Ectodermal cell (in vitro differentiated cells): ENCODE measurements at regions not wholly inside any gene's neighbourhood (a gene's known extent, or its start where the extent isn't known, plus 50 kb on each side); places are given as distances from the start of the nearest gene placed in this dataset.

Experiments used
- H3K27ac ChIP-seq: 2 replicates; pipeline ENCODE4 v1.7.0; 2013; ENCODE audit warnings: mild to moderate bottlenecking, low read depth, low read length; ENCODE audit not compliant: insufficient read depth, poor library complexity, severe bottlenecking
- H3K27me3 ChIP-seq: 2 replicates; pipeline ENCODE4 v1.7.0; 2013; ENCODE audit warnings: mild to moderate bottlenecking, low read length; ENCODE audit not compliant: insufficient read depth, control insufficient read depth, poor library complexity, severe bottlenecking
- H3K36me3 ChIP-seq: one replicate; pipeline ENCODE4 v1.7.0; 2013; ENCODE audit warnings: low read length; ENCODE audit not compliant: control insufficient read depth, insufficient read depth
- H3K4me1 ChIP-seq: one replicate; pipeline ENCODE4 v1.7.0; 2013; ENCODE audit warnings: low read length; ENCODE audit not compliant: control insufficient read depth, insufficient read depth
- H3K4me3 ChIP-seq: 2 replicates; pipeline ENCODE4 v1.7.0; 2013; ENCODE audit warnings: low read depth, low read length, control low read depth; ENCODE audit not compliant: insufficient read depth
- H3K9me3 ChIP-seq: 2 replicates; pipeline ENCODE4 v1.7.0; 2013; ENCODE audit warnings: mild to moderate bottlenecking, low read length, moderate library complexity; ENCODE audit not compliant: control insufficient read depth
- WGBS, 2 experiments: methylation state at CpG; one replicate each; pipeline ENCODE4 v1.1.7; 2013; ENCODE audit warnings: missing lambda C conversion rate in 2 of 2; 5-methylcytosine and 5-hydroxymethylcytosine counted together

- 2% methylated on average over 25 of the region's 25 CpGs for WGBS, 2 experiments
- no peak overlapping the region for H3K27ac ChIP-seq
- H3K4me3 ChIP-seq: peak overlapping the region; percentile 33
- H3K36me3 ChIP-seq: no peaks in the 10 kb centered on the region
- H3K4me1 ChIP-seq: peaks cover 13% of the 10 kb centered on the region
- H3K27me3 ChIP-seq: peaks cover 80% of the 10 kb centered on the region
- H3K9me3 ChIP-seq: no peaks in the 10 kb centered on the region
Measured at GRCh38 chr1:47708658-47709018, 270.8 kb downstream of the FOXD2 start.

- Histone ChIP-seq H3K4me3 (peak overlapping the region; percentile 33), H3K36me3 (no peaks in the 10 kb centered on the region), H3K9me3 (no peaks in the 10 kb centered on the region), H3K27ac (no peak overlapping the region), H3K4me1 (peaks cover 13% of the 10 kb centered on the region), H3K27me3 (peaks cover 86% of the 10 kb centered on the region)
- 0% methylated on average over 82 of the region's 82 CpGs for WGBS, 2 experiments
Measured at GRCh38 chr1:47709019-47709871, 271.4 kb downstream of the FOXD2 start.

GRCh38 chr1:47709872-47710231 lies 272.0 kb downstream of the FOXD2 start:
- H3K36me3 ChIP-seq: no peaks in the 10 kb centered on the region
- peak overlapping the region; percentile 33 for H3K4me3 ChIP-seq
- WGBS, 2 experiments: 1% methylated on average over 25 of the region's 25 CpGs
- H3K27ac ChIP-seq: no peak overlapping the region
- no peaks in the 10 kb centered on the region for H3K9me3 ChIP-seq
- peaks cover 13% of the 10 kb centered on the region for H3K4me1 ChIP-seq
- peaks cover 93% of the 10 kb centered on the region for H3K27me3 ChIP-seq

GRCh38 chr1:47710329-47711071 lies 272.7 kb downstream of the FOXD2 start:
- WGBS, 2 experiments: 7 to 8% methylated on average over 42 to 46 of the region's 46 CpGs
- H3K4me1 ChIP-seq: peaks cover 13% of the 10 kb centered on the region
- peaks cover 97% of the 10 kb centered on the region for H3K27me3 ChIP-seq
- no peak overlapping the region for H3K27ac ChIP-seq
- no peaks in the 10 kb centered on the region for H3K9me3 ChIP-seq
- no peaks in the 10 kb centered on the region for H3K36me3 ChIP-seq
- H3K4me3 ChIP-seq: no peak overlapping the region
